ENCODE measurements at regions not wholly inside any gene's neighbourhood (a gene's known extent, or its start where the extent isn't known, plus 50 kb on each side); places are given as distances from the start of the nearest gene placed in this dataset.

GRCh38 chr19:27920774-27921173 lies 1292.2 kb downstream of the UQCRFS1 start:
- Mint-ChIP-seq H3K36me3 (no peaks in the 10 kb centered on the region), H3K9me3 (peaks cover 16% of the 10 kb centered on the region), H3K4me3 (no peak overlapping the region), H3K27me3 (no peaks in the 10 kb centered on the region), H3K27ac (no peak overlapping the region), H3K4me1 (ENCODE audit: low read depth in 2 of 2) (no peaks in the 10 kb centered on the region)
- no peak for DNase-seq (ENCODE audit: low spot score)
- no peak for ATAC-seq

- ATAC-seq (no peak), DNase-seq (ENCODE audit: low spot score) (no peak)
- no peaks in the 10 kb centered on the region for H3K4me1 Mint-ChIP-seq (ENCODE audit: low read depth in 2 of 2)
- peaks cover 11% of the 10 kb centered on the region for H3K9me3 Mint-ChIP-seq
- H3K27me3 Mint-ChIP-seq: no peaks in the 10 kb centered on the region
- no peak overlapping the region for H3K4me3 Mint-ChIP-seq
- H3K27ac Mint-ChIP-seq: no peak overlapping the region
- no peaks in the 10 kb centered on the region for H3K36me3 Mint-ChIP-seq
These were observed 1294.1 kb downstream of the UQCRFS1 start for GRCh38 chr19:27918818-27919217.

- no peak overlapping the region for H3K4me3 Mint-ChIP-seq
- ATAC-seq (no peak), DNase-seq (ENCODE audit: low spot score) (no peak)
- H3K36me3 Mint-ChIP-seq: no peaks in the 10 kb centered on the region
- H3K4me1 Mint-ChIP-seq (ENCODE audit: low read depth in 2 of 2): no peaks in the 10 kb centered on the region
- peaks cover 4% of the 10 kb centered on the region for H3K9me3 Mint-ChIP-seq
- H3K27ac Mint-ChIP-seq: no peak overlapping the region
- H3K27me3 Mint-ChIP-seq: no peaks in the 10 kb centered on the region
These were observed 1301.6 kb downstream of the UQCRFS1 start for GRCh38 chr19:27911122-27911898.

GRCh38 chr19:27909861-27910260 lies 1303.1 kb downstream of the UQCRFS1 start:
- H3K4me1 Mint-ChIP-seq (ENCODE audit: low read depth in 2 of 2): no peaks in the 10 kb centered on the region
- no peak overlapping the region for H3K27ac Mint-ChIP-seq
- H3K9me3 Mint-ChIP-seq: peaks cover 4% of the 10 kb centered on the region
- no peaks in the 10 kb centered on the region for H3K36me3 Mint-ChIP-seq
- DNase-seq (ENCODE audit: low spot score): no peak
- no peaks in the 10 kb centered on the region for H3K27me3 Mint-ChIP-seq
- peak in 1 of 2 donors; percentile 21 for ATAC-seq
- H3K4me3 Mint-ChIP-seq: no peak overlapping the region

GRCh38 chr19:27909185-27909840 lies 1303.6 kb downstream of the UQCRFS1 start:
- Mint-ChIP-seq H3K36me3 (no peaks in the 10 kb centered on the region), H3K27me3 (no peaks in the 10 kb centered on the region), H3K4me1 (ENCODE audit: low read depth in 2 of 2) (no peaks in the 10 kb centered on the region), H3K9me3 (peaks cover 4% of the 10 kb centered on the region), H3K4me3 (no peak overlapping the region), H3K27ac (no peak overlapping the region)
- peak; percentile 40 to 41 for ATAC-seq
- DNase-seq (ENCODE audit: low spot score): no peak

- H3K4me1 Mint-ChIP-seq (ENCODE audit: low read depth in 2 of 2): no peaks in the 10 kb centered on the region
- H3K27me3 Mint-ChIP-seq: no peaks in the 10 kb centered on the region
- no peak overlapping the region for H3K27ac Mint-ChIP-seq
- H3K4me3 Mint-ChIP-seq: no peak overlapping the region
- H3K9me3 Mint-ChIP-seq: peaks cover 4% of the 10 kb centered on the region
- ATAC-seq (no peak), DNase-seq (ENCODE audit: low spot score) (no peak)
- no peaks in the 10 kb centered on the region for H3K36me3 Mint-ChIP-seq
These were observed 1306.9 kb downstream of the UQCRFS1 start for GRCh38 chr19:27906081-27906480.

- no peak for DNase-seq (ENCODE audit: low spot score)
- Mint-ChIP-seq H3K36me3 (no peaks in the 10 kb centered on the region), H3K9me3 (peaks cover 7% of the 10 kb centered on the region), H3K4me3 (no peak overlapping the region), H3K4me1 (ENCODE audit: low read depth in 2 of 2) (no peaks in the 10 kb centered on the region), H3K27me3 (no peaks in the 10 kb centered on the region), H3K27ac (no peak overlapping the region)
- ATAC-seq: no peak
These were observed 1307.9 kb downstream of the UQCRFS1 start for GRCh38 chr19:27905074-27905473.

GRCh38 chr19:27901078-27901477 lies 1311.9 kb downstream of the UQCRFS1 start:
- H3K36me3 Mint-ChIP-seq: no peaks in the 10 kb centered on the region

GRCh38 chr19:27896091-27896490 lies 1316.9 kb downstream of the UQCRFS1 start:
- Mint-ChIP-seq H3K9me3 (peaks cover 17% of the 10 kb centered on the region), H3K4me3 (no peak overlapping the region), H3K27me3 (no peaks in the 10 kb centered on the region), H3K4me1 (ENCODE audit: low read depth in 2 of 2) (no peaks in the 10 kb centered on the region), H3K36me3 (no peaks in the 10 kb centered on the region), H3K27ac (no peak overlapping the region)
- DNase-seq (ENCODE audit: low spot score) (no peak), ATAC-seq (no peak)

More at GRCh38 chr19:27901078-27901477, 1311.9 kb downstream of the UQCRFS1 start:
- no peak for DNase-seq (ENCODE audit: low spot score)
- no peak for ATAC-seq
- peaks cover 11% of the 10 kb centered on the region for H3K9me3 Mint-ChIP-seq
- no peaks in the 10 kb centered on the region for H3K4me1 Mint-ChIP-seq (ENCODE audit: low read depth in 2 of 2)
- H3K27me3 Mint-ChIP-seq: no peaks in the 10 kb centered on the region
- H3K27ac Mint-ChIP-seq: no peak overlapping the region
- H3K4me3 Mint-ChIP-seq: no peak overlapping the region

- no peak overlapping the region for H3K27ac Mint-ChIP-seq
- H3K4me1 Mint-ChIP-seq (ENCODE audit: low read depth in 2 of 2): no peaks in the 10 kb centered on the region
- H3K4me3 Mint-ChIP-seq: no peak overlapping the region
- H3K36me3 Mint-ChIP-seq: no peaks in the 10 kb centered on the region
- H3K9me3 Mint-ChIP-seq: peaks cover 11% of the 10 kb centered on the region
- no peaks in the 10 kb centered on the region for H3K27me3 Mint-ChIP-seq
- ATAC-seq (no peak), DNase-seq (ENCODE audit: low spot score) (no peak)
These were observed 1317.8 kb downstream of the UQCRFS1 start for GRCh38 chr19:27894906-27895754.

- H3K4me1 Mint-ChIP-seq (ENCODE audit: low read depth in 2 of 2): no peaks in the 10 kb centered on the region
- no peaks in the 10 kb centered on the region for H3K27me3 Mint-ChIP-seq
- peaks cover 6% of the 10 kb centered on the region for H3K9me3 Mint-ChIP-seq
These were observed 1320.5 kb downstream of the UQCRFS1 start for GRCh38 chr19:27892500-27892899.

GRCh38 chr19:27891411-27891810 lies 1321.5 kb downstream of the UQCRFS1 start:
- DNase-seq (ENCODE audit: low spot score) (no peak), ATAC-seq (no peak)
- Mint-ChIP-seq H3K4me1 (ENCODE audit: low read depth in 2 of 2) (no peaks in the 10 kb centered on the region), H3K36me3 (no peaks in the 10 kb centered on the region), H3K27ac (no peak overlapping the region), H3K4me3 (no peak overlapping the region), H3K27me3 (no peaks in the 10 kb centered on the region), H3K9me3 (peaks cover 10% of the 10 kb centered on the region)

More at GRCh38 chr19:27892500-27892899, 1320.5 kb downstream of the UQCRFS1 start:
- ATAC-seq: no peak
- no peak for DNase-seq (ENCODE audit: low spot score)
- H3K27ac Mint-ChIP-seq: no peak overlapping the region
- H3K36me3 Mint-ChIP-seq: no peaks in the 10 kb centered on the region
- H3K4me3 Mint-ChIP-seq: no peak overlapping the region

- no peaks in the 10 kb centered on the region for H3K4me1 Mint-ChIP-seq (ENCODE audit: low read depth in 2 of 2)
- H3K27me3 Mint-ChIP-seq: no peaks in the 10 kb centered on the region
- H3K4me3 Mint-ChIP-seq: no peak overlapping the region
- no peaks in the 10 kb centered on the region for H3K36me3 Mint-ChIP-seq
- peaks cover 11% of the 10 kb centered on the region for H3K9me3 Mint-ChIP-seq
- ATAC-seq: peak in 1 of 2 donors; percentile 22
- H3K27ac Mint-ChIP-seq: no peak overlapping the region
- DNase-seq (ENCODE audit: low spot score): no peak
These were observed 1322.3 kb downstream of the UQCRFS1 start for GRCh38 chr19:27890696-27891095.

GRCh38 chr19:27890206-27890605 lies 1322.7 kb downstream of the UQCRFS1 start:
- ATAC-seq: no peak
- Mint-ChIP-seq H3K4me1 (ENCODE audit: low read depth in 2 of 2) (no peaks in the 10 kb centered on the region), H3K27ac (no peak overlapping the region), H3K36me3 (no peaks in the 10 kb centered on the region), H3K9me3 (peaks cover 14% of the 10 kb centered on the region), H3K4me3 (no peak overlapping the region), H3K27me3 (no peaks in the 10 kb centered on the region)
- no peak for DNase-seq (ENCODE audit: low spot score)
